GM12874 (cell line): ENCODE measurements at regions not wholly inside any gene's neighbourhood (a gene's known extent, or its start where the extent isn't known, plus 50 kb on each side); places are given as distances from the start of the nearest gene placed in this dataset.

Experiments
- TF ChIP-seq, protein P1 (sequence below): IDR thresholded peaks from 2 replicates; pipeline ENCODE4 v1.5.1; 2011; ENCODE audit warnings: low read depth, mild to moderate bottlenecking, control low read depth, low read length, moderate library complexity; ENCODE audit not compliant: insufficient read depth

DNA sequence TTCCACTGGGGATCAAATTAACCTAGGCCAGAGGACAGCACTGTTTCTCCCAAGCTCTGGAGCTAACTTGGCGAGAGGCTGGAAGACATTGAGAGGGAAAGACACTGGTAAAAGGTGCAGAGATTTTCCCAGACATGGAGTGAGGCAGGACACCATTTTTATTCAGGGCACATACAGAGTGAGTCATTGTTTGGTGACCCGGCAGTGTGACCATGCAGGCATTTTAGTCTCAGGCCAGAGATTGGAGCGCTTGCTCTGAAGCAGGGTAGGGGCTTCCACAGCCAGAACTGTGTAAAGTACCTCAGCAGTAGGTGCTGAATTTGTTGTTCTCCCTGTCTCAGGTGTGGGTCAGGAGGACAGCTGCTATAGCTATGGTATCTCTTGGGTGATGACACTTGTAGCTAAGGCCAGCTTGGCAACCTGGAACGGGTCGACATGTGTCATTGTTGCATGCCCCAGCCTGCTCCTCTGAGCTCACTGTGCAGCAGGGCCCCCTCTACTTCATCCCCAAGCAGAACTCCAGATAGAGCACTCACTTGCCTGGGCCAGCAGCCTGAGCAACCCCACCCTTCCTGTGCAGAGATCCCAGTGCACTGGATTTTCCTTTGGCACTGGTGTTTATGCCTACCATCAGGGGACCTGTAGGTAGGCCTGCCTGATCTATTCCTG, 79.8 kb upstream of the ATP8A1 start:
- TF ChIP-seq, protein P1, sequence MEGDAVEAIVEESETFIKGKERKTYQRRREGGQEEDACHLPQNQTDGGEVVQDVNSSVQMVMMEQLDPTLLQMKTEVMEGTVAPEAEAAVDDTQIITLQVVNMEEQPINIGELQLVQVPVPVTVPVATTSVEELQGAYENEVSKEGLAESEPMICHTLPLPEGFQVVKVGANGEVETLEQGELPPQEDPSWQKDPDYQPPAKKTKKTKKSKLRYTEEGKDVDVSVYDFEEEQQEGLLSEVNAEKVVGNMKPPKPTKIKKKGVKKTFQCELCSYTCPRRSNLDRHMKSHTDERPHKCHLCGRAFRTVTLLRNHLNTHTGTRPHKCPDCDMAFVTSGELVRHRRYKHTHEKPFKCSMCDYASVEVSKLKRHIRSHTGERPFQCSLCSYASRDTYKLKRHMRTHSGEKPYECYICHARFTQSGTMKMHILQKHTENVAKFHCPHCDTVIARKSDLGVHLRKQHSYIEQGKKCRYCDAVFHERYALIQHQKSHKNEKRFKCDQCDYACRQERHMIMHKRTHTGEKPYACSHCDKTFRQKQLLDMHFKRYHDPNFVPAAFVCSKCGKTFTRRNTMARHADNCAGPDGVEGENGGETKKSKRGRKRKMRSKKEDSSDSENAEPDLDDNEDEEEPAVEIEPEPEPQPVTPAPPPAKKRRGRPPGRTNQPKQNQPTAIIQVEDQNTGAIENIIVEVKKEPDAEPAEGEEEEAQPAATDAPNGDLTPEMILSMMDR: no peak

DNA sequence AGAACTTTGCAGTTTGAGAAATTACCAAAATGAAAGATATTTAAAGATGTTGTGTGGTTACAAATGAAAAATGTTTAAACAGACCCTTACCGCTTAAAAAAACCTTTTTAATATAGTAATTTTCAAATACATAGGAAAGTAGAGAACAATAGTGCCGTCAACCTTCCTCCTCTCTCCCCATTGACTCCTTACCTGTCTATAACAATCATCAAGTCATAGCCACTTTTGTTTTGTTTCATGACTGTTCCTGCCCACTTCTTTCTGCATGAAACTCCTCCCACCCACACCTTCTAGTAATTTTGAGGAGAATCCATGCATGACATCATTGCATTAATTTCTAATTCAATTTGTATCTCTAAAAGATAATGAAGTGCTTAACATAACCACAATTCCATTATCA, 76.5 kb upstream of the ATP8A1 start:
- TF ChIP-seq, protein P1: no peak

DNA sequence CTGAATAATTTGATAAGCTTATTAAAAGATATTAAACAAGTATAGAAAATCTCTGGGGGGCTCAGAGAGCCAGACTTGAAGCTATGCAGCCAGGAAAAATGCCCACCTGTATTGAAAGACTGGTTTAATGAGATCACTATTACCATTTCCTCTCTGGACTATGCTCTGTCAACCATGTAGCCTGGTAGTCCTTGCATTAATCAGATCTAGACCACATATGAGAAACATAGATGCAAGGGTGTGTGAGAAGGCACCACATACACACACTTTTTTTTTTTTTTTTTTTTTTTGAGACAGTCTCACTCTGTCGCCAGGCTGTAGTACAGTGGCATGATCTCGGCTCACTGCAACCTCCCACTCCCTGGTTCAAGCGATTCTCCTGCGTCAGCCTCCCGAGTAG, 75.9 kb upstream of the ATP8A1 start:
- TF ChIP-seq, protein P1: no peak

DNA sequence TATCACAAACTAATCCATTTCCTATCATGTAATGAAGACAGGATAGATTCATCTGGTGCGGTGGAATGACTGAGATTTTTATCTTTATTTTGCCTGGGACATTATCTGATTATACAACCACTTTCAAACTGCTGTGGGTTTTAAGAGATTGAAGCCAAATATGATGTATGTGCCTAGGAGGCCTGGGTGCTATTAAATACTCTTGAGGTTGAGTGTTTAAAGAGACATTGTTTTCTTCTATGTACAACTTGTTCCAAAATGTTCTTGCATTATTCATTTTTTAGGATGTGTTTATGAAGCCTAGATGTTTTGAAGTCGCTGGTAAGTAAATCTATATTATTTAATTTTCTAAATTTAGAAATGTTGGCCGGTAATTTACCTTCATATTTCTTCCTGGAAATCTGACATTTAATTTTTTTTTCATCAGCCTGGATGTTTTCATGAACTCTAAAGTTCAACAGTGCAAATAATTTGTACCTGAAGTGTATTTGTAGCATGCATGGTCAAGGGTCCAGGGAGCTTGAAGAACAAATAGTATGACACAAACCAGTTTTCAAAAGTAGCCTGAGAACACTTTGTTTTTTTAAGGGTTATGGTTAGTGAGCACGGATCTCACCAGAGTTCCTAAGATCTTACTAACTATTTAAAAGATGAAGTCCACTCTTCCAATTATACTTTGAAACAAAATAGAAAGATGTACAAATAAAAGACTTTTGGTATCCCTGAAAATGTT, 72.8 kb upstream of the ATP8A1 start:
- TF ChIP-seq, protein P1: no peak

DNA sequence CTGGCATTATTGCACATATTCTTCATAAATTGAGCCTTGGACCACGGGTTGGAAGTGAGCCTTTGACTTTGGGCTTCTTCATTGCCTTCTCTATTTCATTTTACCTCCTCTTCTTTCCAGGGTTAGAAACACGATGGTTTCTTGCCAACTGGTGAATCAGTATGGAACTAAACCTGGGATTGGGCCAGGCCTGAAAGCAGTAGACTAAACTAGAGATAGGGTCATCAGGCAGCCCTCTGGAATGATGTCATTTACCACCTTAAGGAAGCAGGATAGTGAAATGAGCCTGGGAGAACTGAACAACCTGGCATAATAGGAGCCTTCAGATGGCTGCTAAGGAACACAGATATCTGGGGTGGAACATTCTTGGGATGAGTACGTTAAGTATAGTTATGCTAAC, 67.5 kb upstream of the ATP8A1 start:
- TF ChIP-seq, protein P1: no peak

DNA sequence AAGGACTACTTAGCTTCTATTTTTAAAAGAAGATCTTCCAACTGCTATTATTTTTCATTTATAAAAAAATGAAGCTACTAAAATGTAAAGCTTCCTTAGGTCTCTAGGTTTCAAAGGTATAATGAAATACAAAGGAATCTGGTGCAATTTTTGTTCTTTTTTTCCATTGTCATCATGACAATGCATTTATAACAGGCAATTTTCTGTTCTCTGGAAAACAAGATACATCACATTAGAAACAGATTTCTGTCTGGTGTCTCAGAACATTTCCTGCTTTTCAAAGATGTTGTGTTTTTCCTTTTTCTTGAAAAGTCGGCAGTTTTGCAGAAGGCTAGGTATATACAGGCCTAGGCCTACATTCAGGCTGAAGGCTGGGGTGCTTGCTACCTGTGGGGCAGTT, 63.6 kb upstream of the ATP8A1 start:
- TF ChIP-seq, protein P1: no peak

DNA sequence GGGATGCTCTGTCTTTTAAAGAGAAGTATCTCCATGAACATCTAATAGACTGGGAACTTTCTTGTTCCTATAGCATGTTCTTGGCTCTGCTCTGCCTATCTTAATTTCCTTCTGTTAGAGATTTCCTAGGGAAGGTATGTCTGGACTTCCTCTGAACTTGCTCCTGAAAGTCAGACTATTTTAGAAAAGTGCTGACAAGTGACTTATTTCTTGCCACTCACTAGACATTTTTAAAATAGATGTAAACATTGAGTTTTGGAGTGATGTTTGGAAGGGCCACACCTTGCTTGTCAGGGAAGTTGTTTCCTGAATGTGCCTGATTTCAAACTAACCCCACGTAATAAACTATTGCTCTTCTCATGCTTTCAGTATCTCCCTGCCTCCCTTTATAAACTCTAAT, 62.4 kb upstream of the ATP8A1 start:
- TF ChIP-seq, protein P1: no peak
